Neural progenitor cell (in vitro differentiated cells): ENCODE measurements at regions not wholly inside any gene's neighbourhood (a gene's known extent, or its start where the extent isn't known, plus 50 kb on each side); places are given as distances from the start of the nearest gene placed in this dataset.

Experiments
- DNase-seq: peaks from one replicate; pipeline ENCODE4 v3.0.0-alpha.2; 2016; ENCODE audit warnings: low spot score
- H2AFZ ChIP-seq: fragments of 200-600 bp; sonication (generic); replicated peaks from 2 replicates; pipeline ENCODE4 v1.6.1; 2016; ENCODE audit warnings: antibody characterized with exemption
- H3F3A ChIP-seq: fragments of 200-600 bp; sonication (generic); 2 replicates; pipeline ENCODE4 v1.6.1; 2016; ENCODE audit warnings: antibody characterized with exemption, low read depth
- H3K27ac ChIP-seq: fragments of 200-600 bp; sonication (generic); 2 replicates; pipeline ENCODE4 v1.5.1; 2016; ENCODE audit warnings: mild to moderate bottlenecking
- H3K27me3 ChIP-seq: fragments of 200-600 bp; sonication (generic); 2 replicates; pipeline ENCODE4 v1.6.1; 2016; ENCODE audit warnings: mild to moderate bottlenecking, moderate library complexity
- H3K36me3 ChIP-seq: fragments of 200-600 bp; sonication (generic); 2 replicates; pipeline ENCODE4 v1.5.1; 2016
- H3K4me1 ChIP-seq: fragments of 200-600 bp; sonication (generic); 2 replicates; pipeline ENCODE4 v1.6.1; 2016; ENCODE audit warnings: mixed run types
- H3K4me2 ChIP-seq: fragments of 200-600 bp; sonication (generic); 2 replicates; pipeline ENCODE4 v1.6.1; 2016
- H3K4me3 ChIP-seq: fragments of 200-600 bp; sonication (generic); 2 replicates; pipeline ENCODE4 v1.5.1; 2016
- H3K79me2 ChIP-seq: fragments of 200-600 bp; sonication (generic); 2 replicates; pipeline ENCODE4 v1.6.1; 2016; ENCODE audit warnings: low read depth
- H3K9ac ChIP-seq: fragments of 200-600 bp; sonication (generic); 2 replicates; pipeline ENCODE4 v1.6.1; 2016
- H3K9me3 ChIP-seq: fragments of 200-600 bp; sonication (generic); 2 replicates; pipeline ENCODE4 v1.5.1; 2016; ENCODE audit warnings: low read depth
- H4K20me1 ChIP-seq: fragments of 200-600 bp; sonication (generic); 2 replicates; pipeline ENCODE4 v1.6.1; 2016; ENCODE audit warnings: low read depth
- H3K27ac Mint-ChIP-seq: 3 replicates; pipeline ENCODE4 v1.8.0; 2021; ENCODE audit warnings: mixed read lengths
- H3K27me3 Mint-ChIP-seq: 2 replicates; pipeline ENCODE4 v1.8.0; 2022; ENCODE audit warnings: low read depth, mild to moderate bottlenecking, inconsistent platforms, moderate library complexity, mixed read lengths; ENCODE audit not compliant: insufficient read depth
- H3K36me3 Mint-ChIP-seq: 3 replicates; pipeline ENCODE4 v1.8.0; 2021; ENCODE audit warnings: mixed read lengths
- H3K4me1 Mint-ChIP-seq: 3 replicates; pipeline ENCODE4 v1.8.0; 2021; ENCODE audit warnings: mixed read lengths
- H3K4me3 Mint-ChIP-seq: 3 replicates; pipeline ENCODE4 v1.8.0; 2021; ENCODE audit warnings: mild to moderate bottlenecking, moderate library complexity, mixed read lengths
- H3K9me3 Mint-ChIP-seq: 3 replicates; pipeline ENCODE4 v1.8.0; 2020; ENCODE audit warnings: mixed read lengths
- CTCF ChIP-seq: fragments of 200-600 bp; sonication (generic); IDR thresholded peaks from 2 replicates; pipeline ENCODE4 v1.5.1; 2017; ENCODE audit warnings: antibody characterized with exemption, mild to moderate bottlenecking
- EZH2 ChIP-seq: fragments of 200-600 bp; sonication (generic); IDR thresholded peaks from 2 replicates; pipeline ENCODE4 v1.6.1; 2017; ENCODE audit warnings: antibody characterized with exemption, mild to moderate bottlenecking, moderate library complexity
- EZH2phosphoT487 ChIP-seq: fragments of 200-600 bp; sonication (generic); IDR thresholded peaks from 2 replicates; pipeline ENCODE4 v1.6.1; 2017; ENCODE audit warnings: antibody characterized with exemption

GRCh38 chr1:14392859-14393365, 205.6 kb upstream of the KAZN start:
- peak overlapping the region; percentile 78 for H3K27ac Mint-ChIP-seq
- H3K4me1 ChIP-seq: no peaks in the 10 kb centered on the region
- H3K27ac ChIP-seq: no peak overlapping the region
- H3K27me3 Mint-ChIP-seq: peaks cover 3% of the 10 kb centered on the region
- H3K9me3 ChIP-seq: no peaks in the 10 kb centered on the region
- H3K4me3 ChIP-seq: no peak overlapping the region
- DNase-seq: no peak
- H3K36me3 ChIP-seq: no peaks in the 10 kb centered on the region
- peaks cover 11% of the 10 kb centered on the region for H3K4me1 Mint-ChIP-seq
- H3F3A ChIP-seq: no peaks in the 10 kb centered on the region
- H3K9me3 Mint-ChIP-seq: peaks cover 23% of the 10 kb centered on the region
- no peaks in the 10 kb centered on the region for H3K27me3 ChIP-seq
- no peak overlapping the region for H2AFZ ChIP-seq
- H3K9ac ChIP-seq: no peak overlapping the region
- no peak for TF ChIP-seq EZH2phosphoT487
- TF ChIP-seq CTCF: no peak
- no peak for TF ChIP-seq EZH2
- H3K79me2 ChIP-seq: no peaks in the 10 kb centered on the region
- H3K4me2 ChIP-seq: no peak overlapping the region
- no peak overlapping the region for H3K4me3 Mint-ChIP-seq
- H4K20me1 ChIP-seq: no peaks in the 10 kb centered on the region
- peaks cover 5% of the 10 kb centered on the region for H3K36me3 Mint-ChIP-seq

GRCh38 chr1:14396100-14396499, 202.4 kb upstream of the KAZN start:
- Histone ChIP-seq H3F3A (no peaks in the 10 kb centered on the region), H3K27ac (no peak overlapping the region), H3K4me2 (no peak overlapping the region), H3K4me1 (no peaks in the 10 kb centered on the region), H3K79me2 (no peaks in the 10 kb centered on the region), H3K27me3 (no peaks in the 10 kb centered on the region), H3K36me3 (no peaks in the 10 kb centered on the region), H2AFZ (no peak overlapping the region), H4K20me1 (no peaks in the 10 kb centered on the region), H3K4me3 (no peak overlapping the region), H3K9ac (no peak overlapping the region), H3K9me3 (no peaks in the 10 kb centered on the region)
- Mint-ChIP-seq H3K4me1 (peaks cover 8% of the 10 kb centered on the region), H3K4me3 (no peak overlapping the region), H3K27ac (no peak overlapping the region), H3K36me3 (peaks cover 2% of the 10 kb centered on the region), H3K27me3 (peaks cover 9% of the 10 kb centered on the region), H3K9me3 (peaks cover 8% of the 10 kb centered on the region)
- no peak for TF ChIP-seq CTCF
- TF ChIP-seq EZH2: no peak
- TF ChIP-seq EZH2phosphoT487: no peak
- DNase-seq: no peak

GRCh38 chr1:14403961-14404645, 194.4 kb upstream of the KAZN start:
- Mint-ChIP-seq H3K4me1 (peaks cover 23% of the 10 kb centered on the region), H3K36me3 (peaks cover 8% of the 10 kb centered on the region), H3K4me3 (peak overlapping the region; percentile 44), H3K27ac (peak overlapping the region; percentile 99), H3K27me3 (peaks cover 10% of the 10 kb centered on the region), H3K9me3 (peaks cover 22% of the 10 kb centered on the region)
- no peaks in the 10 kb centered on the region for H4K20me1 ChIP-seq
- no peak overlapping the region for H2AFZ ChIP-seq
- no peaks in the 10 kb centered on the region for H3K4me1 ChIP-seq
- H3K27ac ChIP-seq: no peak overlapping the region
- no peaks in the 10 kb centered on the region for H3K36me3 ChIP-seq
- H3K27me3 ChIP-seq: no peaks in the 10 kb centered on the region
- H3K4me3 ChIP-seq: no peak overlapping the region
- H3K4me2 ChIP-seq: no peak overlapping the region
- no peaks in the 10 kb centered on the region for H3F3A ChIP-seq
- H3K9me3 ChIP-seq: no peaks in the 10 kb centered on the region
- no peaks in the 10 kb centered on the region for H3K79me2 ChIP-seq
- DNase-seq: no peak
- no peak for TF ChIP-seq EZH2phosphoT487
- no peak for TF ChIP-seq CTCF
- H3K9ac ChIP-seq: no peak overlapping the region
